ENCODE measurements at regions not wholly inside any gene's neighbourhood (a gene's known extent, or its start where the extent isn't known, plus 50 kb on each side); places are given as distances from the start of the nearest gene placed in this dataset.

DNA sequence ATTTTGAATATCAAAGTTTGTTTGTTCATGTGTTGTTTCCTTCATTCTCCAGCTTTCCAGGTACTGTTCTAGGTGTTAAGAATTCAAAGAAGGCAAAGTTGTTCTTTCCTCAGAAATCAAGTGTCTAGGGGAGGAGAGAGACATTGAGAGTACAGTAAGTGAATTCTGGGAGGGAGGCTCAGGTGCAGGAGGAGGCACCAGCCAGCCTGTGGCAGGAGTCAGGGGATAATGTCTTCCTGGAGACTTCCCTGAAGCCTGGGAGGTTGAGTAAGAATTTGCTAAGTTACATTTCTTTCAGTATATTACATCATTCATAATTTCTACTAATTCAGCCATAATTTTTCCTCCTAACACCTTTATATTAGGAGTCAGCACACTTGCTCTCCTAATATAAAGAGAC is 462.1 kb downstream of the TDRD15 start:
- ChIA-PET POLR2A (no interaction called here), CTCF (no interaction called here)
- no peak for TF ChIP-seq SUZ12 (IDR thresholded peaks at IDR 0.05)
- TF ChIP-seq L3MBTL2 (conservative IDR thresholded peaks at IDR 0.05), result no peak
- TF ChIP-seq CTBP1 (IDR thresholded peaks at IDR 0.05; ENCODE audit: borderline replicate concordance), result no peak
- no peak for TF ChIP-seq SP1 (IDR thresholded peaks at IDR 0.05)
- TF ChIP-seq ELF4 (IDR thresholded peaks at IDR 0.05), result no peak
- no peak for TF ChIP-seq FOXA1 (IDR thresholded peaks at IDR 0.05)
- no peak for TF ChIP-seq HDGF (IDR thresholded peaks at IDR 0.05; ENCODE audit: borderline replicate concordance)
- DNase-seq (ENCODE audit: extremely low spot score), result no peak

DNA sequence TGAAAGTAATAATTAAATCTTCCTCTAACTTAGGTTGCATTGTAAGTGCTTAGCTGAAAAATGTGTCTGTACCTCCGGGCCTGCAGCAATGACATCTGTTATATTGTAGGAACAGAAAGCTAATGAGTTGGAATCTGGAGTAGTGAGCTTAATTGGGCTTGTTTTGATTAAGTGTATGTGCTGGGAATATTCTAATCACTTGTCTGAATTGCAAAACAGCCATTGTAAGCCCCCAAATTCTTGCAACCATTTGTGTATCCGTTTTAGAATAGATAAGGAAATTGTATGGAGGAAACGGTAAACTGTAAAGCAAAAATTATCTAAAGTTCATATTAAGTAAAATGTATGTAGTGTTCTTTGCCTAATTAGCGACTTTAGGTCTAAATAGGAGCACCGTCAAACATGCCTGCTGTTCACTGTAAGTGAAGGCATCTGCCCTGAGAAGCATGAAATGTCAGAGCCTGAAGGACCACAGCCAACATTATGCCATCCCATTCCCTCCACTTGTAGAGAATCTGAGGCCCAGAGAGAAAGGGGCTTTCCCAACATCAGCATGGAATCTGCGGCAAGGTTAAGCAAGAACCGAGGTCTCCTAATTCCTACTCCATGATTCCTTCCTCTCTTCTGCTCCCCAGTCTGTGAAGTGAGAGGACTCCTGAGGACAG is 466.4 kb downstream of the TDRD15 start:
- TF ChIP-seq ELF4 (IDR thresholded peaks at IDR 0.05), result no peak
- no peak for TF ChIP-seq LEF1 (IDR thresholded peaks at IDR 0.05; ENCODE audit: borderline replicate concordance)
- no peak for TF ChIP-seq FOXK2 (IDR thresholded peaks at IDR 0.05)
- TF ChIP-seq FOXA1 (IDR thresholded peaks at IDR 0.05), result no peak
- TF ChIP-seq SUZ12 (IDR thresholded peaks at IDR 0.05), result no peak
- TF ChIP-seq NFRKB (IDR thresholded peaks at IDR 0.05), result no peak
- TF ChIP-seq CTBP1 (IDR thresholded peaks at IDR 0.05; ENCODE audit: borderline replicate concordance), result no peak
- TF ChIP-seq FOXM1 (IDR thresholded peaks at IDR 0.05; ENCODE audit: borderline replicate concordance), result no peak
- no peak for TF ChIP-seq BHLHE40 (IDR thresholded peaks at IDR 0.05; ENCODE audit: borderline replicate concordance)
- no peak for TF ChIP-seq ARNT (IDR thresholded peaks at IDR 0.05)
- TF ChIP-seq, protein P1, sequence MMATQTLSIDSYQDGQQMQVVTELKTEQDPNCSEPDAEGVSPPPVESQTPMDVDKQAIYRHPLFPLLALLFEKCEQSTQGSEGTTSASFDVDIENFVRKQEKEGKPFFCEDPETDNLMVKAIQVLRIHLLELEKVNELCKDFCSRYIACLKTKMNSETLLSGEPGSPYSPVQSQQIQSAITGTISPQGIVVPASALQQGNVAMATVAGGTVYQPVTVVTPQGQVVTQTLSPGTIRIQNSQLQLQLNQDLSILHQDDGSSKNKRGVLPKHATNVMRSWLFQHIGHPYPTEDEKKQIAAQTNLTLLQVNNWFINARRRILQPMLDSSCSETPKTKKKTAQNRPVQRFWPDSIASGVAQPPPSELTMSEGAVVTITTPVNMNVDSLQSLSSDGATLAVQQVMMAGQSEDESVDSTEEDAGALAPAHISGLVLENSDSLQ (IDR thresholded peaks at IDR 0.05), result no peak
- POLR2A ChIA-PET, result no interaction called here

DNA sequence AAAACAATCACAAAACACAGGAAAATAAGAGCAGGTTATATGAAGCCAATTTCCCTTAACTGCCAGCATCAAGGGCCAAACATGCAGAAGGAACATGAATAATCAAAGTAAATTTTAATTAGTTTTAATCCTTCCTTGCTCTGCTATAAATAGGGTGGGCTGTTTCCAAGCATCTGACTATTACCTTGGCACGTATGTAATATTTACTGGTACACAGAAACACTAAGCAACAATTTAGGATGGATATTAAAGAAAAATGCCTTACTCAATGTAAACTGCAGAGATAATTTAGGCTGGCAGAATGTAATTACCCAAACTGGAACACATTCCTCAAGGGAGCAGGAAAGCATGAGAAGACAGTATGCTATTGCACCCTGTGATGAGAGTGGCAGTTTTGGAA is 468.2 kb downstream of the TDRD15 start:
- POLR2A ChIA-PET, result no interaction called here
- CTCF ChIA-PET, result no interaction called here
- TF ChIP-seq ELF4 (IDR thresholded peaks at IDR 0.05), result no peak
- no peak for TF ChIP-seq ZNF384 (IDR thresholded peaks at IDR 0.05)
- no peak for TF ChIP-seq FOXA1 (IDR thresholded peaks at IDR 0.05)
- TF ChIP-seq ARNT (IDR thresholded peaks at IDR 0.05), result no peak
- TF ChIP-seq NFRKB (IDR thresholded peaks at IDR 0.05), result no peak
- TF ChIP-seq, protein P1 (IDR thresholded peaks at IDR 0.05), result no peak
- TF ChIP-seq FOXK2 (IDR thresholded peaks at IDR 0.05), result no peak
- no peak for TF ChIP-seq BHLHE40 (IDR thresholded peaks at IDR 0.05; ENCODE audit: borderline replicate concordance)
- no peak for TF ChIP-seq HDGF (IDR thresholded peaks at IDR 0.05; ENCODE audit: borderline replicate concordance)
- TF ChIP-seq L3MBTL2 (conservative IDR thresholded peaks at IDR 0.05), result no peak
- no peak for TF ChIP-seq FOXM1 (IDR thresholded peaks at IDR 0.05; ENCODE audit: borderline replicate concordance)
- TF ChIP-seq SUZ12 (IDR thresholded peaks at IDR 0.05), result no peak
- no peak for TF ChIP-seq SP1 (IDR thresholded peaks at IDR 0.05)
- no peak for TF ChIP-seq LEF1 (IDR thresholded peaks at IDR 0.05; ENCODE audit: borderline replicate concordance)
- no peak for TF ChIP-seq CTBP1 (IDR thresholded peaks at IDR 0.05; ENCODE audit: borderline replicate concordance)
- TF ChIP-seq TARDBP (IDR thresholded peaks at IDR 0.05), result no peak
- DNase-seq (ENCODE audit: extremely low spot score), result no peak

More for the DNA sequence above, 466.4 kb downstream of the TDRD15 start:
- DNase-seq (ENCODE audit: extremely low spot score), result no peak
- CTCF ChIA-PET, result no interaction called here

DNA sequence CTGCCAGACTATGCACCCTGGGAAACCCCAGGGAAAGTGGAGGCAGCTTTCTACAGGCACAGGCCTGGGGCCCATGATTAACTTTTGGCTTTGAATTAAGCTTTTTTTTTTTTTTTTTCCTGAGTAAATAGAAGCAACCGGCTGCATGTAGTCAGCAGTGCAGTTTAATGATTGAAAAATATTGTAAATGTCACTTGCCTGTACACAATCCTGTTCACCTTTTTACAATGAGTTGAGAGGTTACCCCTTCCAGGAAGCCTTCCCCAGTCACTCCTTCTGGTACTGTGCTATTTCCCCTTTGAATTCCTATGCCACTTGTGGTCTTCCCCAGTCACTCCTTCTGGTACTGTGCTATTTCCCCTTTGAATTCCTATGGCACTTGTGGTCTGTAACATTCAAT is 475.6 kb downstream of the TDRD15 start:
- POLR2A ChIA-PET, result no interaction called here
- CTCF ChIA-PET, result no interaction called here
- DNase-seq (ENCODE audit: extremely low spot score), result no peak
- TF ChIP-seq LEF1 (IDR thresholded peaks at IDR 0.05; ENCODE audit: borderline replicate concordance) (no peak), ARNT (IDR thresholded peaks at IDR 0.05) (no peak), SUZ12 (IDR thresholded peaks at IDR 0.05) (no peak), ZNF384 (IDR thresholded peaks at IDR 0.05) (no peak)
- TF ChIP-seq, protein P1 (IDR thresholded peaks at IDR 0.05), result no peak

DNA sequence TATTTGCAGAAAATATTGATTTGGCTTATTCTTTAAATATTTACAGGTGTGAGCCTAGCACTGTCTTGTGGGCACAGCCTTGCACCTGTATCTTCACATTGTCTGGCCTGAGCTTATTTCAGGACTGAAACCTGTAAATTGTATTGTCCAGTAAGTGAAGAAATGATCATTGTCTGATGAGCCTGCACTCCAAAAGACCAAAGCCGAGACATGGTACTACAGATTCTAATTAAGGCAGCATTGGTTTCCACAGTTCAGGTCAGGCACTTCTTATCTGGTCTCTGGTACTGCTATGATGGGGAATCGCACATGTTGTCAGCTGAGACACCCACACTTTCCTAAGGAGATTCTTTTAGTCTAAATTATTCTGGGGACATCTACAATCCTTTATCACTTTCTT is 479.0 kb downstream of the TDRD15 start:
- DNase-seq (ENCODE audit: extremely low spot score), result no peak
- TF ChIP-seq FOXA1 (IDR thresholded peaks at IDR 0.05) (no peak), FOXM1 (IDR thresholded peaks at IDR 0.05; ENCODE audit: borderline replicate concordance) (no peak), ZNF384 (IDR thresholded peaks at IDR 0.05) (no peak), NFRKB (IDR thresholded peaks at IDR 0.05) (no peak), SUZ12 (IDR thresholded peaks at IDR 0.05) (no peak), HDGF (IDR thresholded peaks at IDR 0.05; ENCODE audit: borderline replicate concordance) (no peak), ELF4 (IDR thresholded peaks at IDR 0.05) (no peak), LEF1 (IDR thresholded peaks at IDR 0.05; ENCODE audit: borderline replicate concordance) (no peak), BHLHE40 (IDR thresholded peaks at IDR 0.05; ENCODE audit: borderline replicate concordance) (no peak), L3MBTL2 (conservative IDR thresholded peaks at IDR 0.05) (no peak), SP1 (IDR thresholded peaks at IDR 0.05) (no peak), CTBP1 (IDR thresholded peaks at IDR 0.05; ENCODE audit: borderline replicate concordance) (no peak), ARNT (IDR thresholded peaks at IDR 0.05) (no peak), FOXK2 (IDR thresholded peaks at IDR 0.05) (no peak)
- TF ChIP-seq, protein P1 (IDR thresholded peaks at IDR 0.05), result no peak
- CTCF ChIA-PET, result no interaction called here
- POLR2A ChIA-PET, result no interaction called here

DNA sequence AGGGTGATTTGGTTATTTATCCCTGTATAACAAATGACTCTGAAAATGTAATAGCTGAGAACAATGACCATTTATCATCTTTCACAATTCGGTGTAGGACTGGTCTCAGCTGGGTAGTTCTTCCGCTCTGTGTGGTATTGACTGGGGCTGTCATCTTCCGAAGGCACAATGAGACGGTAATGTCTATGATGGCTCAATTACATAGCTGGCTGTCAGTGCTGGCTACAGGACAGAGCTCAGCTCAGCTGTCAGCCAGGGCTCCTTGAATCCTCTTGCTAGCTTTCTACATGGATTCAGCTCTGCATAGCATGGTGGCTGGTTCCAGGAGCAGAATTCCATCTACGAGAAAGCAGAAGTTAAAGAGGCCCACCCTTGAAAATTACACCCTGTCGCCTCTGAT is 483.8 kb downstream of the TDRD15 start:
- ChIA-PET POLR2A (no interaction called here), CTCF (no interaction called here)
- TF ChIP-seq NFRKB (IDR thresholded peaks at IDR 0.05) (no peak), ZNF384 (IDR thresholded peaks at IDR 0.05) (no peak), L3MBTL2 (conservative IDR thresholded peaks at IDR 0.05) (no peak), FOXA1 (IDR thresholded peaks at IDR 0.05) (no peak), ELF4 (IDR thresholded peaks at IDR 0.05) (no peak), TARDBP (IDR thresholded peaks at IDR 0.05) (no peak), HDGF (IDR thresholded peaks at IDR 0.05; ENCODE audit: borderline replicate concordance) (no peak), FOXM1 (IDR thresholded peaks at IDR 0.05; ENCODE audit: borderline replicate concordance) (no peak), BHLHE40 (IDR thresholded peaks at IDR 0.05; ENCODE audit: borderline replicate concordance) (no peak), SUZ12 (IDR thresholded peaks at IDR 0.05) (no peak), FOXK2 (IDR thresholded peaks at IDR 0.05) (no peak), ARNT (IDR thresholded peaks at IDR 0.05) (no peak), CTBP1 (IDR thresholded peaks at IDR 0.05; ENCODE audit: borderline replicate concordance) (no peak), SP1 (IDR thresholded peaks at IDR 0.05) (no peak), LEF1 (IDR thresholded peaks at IDR 0.05; ENCODE audit: borderline replicate concordance) (no peak)
- TF ChIP-seq, protein P1 (IDR thresholded peaks at IDR 0.05), result no peak
- DNase-seq (ENCODE audit: extremely low spot score), result no peak
